ENCODE measurements at regions not wholly inside any gene's neighbourhood (a gene's known extent, or its start where the extent isn't known, plus 50 kb on each side); places are given as distances from the start of the nearest gene placed in this dataset.

GRCh38 chr4:151613290-151613689 is 147.5 kb downstream of the GATB start:
- Mint-ChIP-seq H3K36me3 (ENCODE audit: insufficient read depth) (no peaks in the 10 kb centered on the region), H3K27me3 (no peaks in the 10 kb centered on the region), H3K4me3 (ENCODE audit: low read depth) (no peak overlapping the region), H3K9me3 (ENCODE audit: low read depth) (no peaks in the 10 kb centered on the region), H3K4me1 (ENCODE audit: low read depth) (no peaks in the 10 kb centered on the region), H3K27ac (no peak overlapping the region)
- no peak for TF ChIP-seq CTCF (IDR thresholded peaks at IDR 0.05; ENCODE audit: unreplicated experiment)
- DNase-seq (ENCODE audit: low spot score, unreplicated experiment) = no peak

- H3K27me3 Mint-ChIP-seq = no peaks in the 10 kb centered on the region
- no peak overlapping the region for H3K4me3 Mint-ChIP-seq (ENCODE audit: low read depth)
- no peaks in the 10 kb centered on the region for H3K36me3 Mint-ChIP-seq (ENCODE audit: insufficient read depth)
- no peak overlapping the region for H3K27ac Mint-ChIP-seq
- no peak for TF ChIP-seq CTCF (IDR thresholded peaks at IDR 0.05; ENCODE audit: unreplicated experiment)
- no peaks in the 10 kb centered on the region for H3K9me3 Mint-ChIP-seq (ENCODE audit: low read depth)
- no peak for DNase-seq (ENCODE audit: low spot score, unreplicated experiment)
- no peaks in the 10 kb centered on the region for H3K4me1 Mint-ChIP-seq (ENCODE audit: low read depth)
Observed at GRCh38 chr4:151614561-151614960, 146.2 kb downstream of the GATB start.

- TF ChIP-seq CTCF (IDR thresholded peaks at IDR 0.05; ENCODE audit: unreplicated experiment) = no peak
- Mint-ChIP-seq H3K27me3 (no peaks in the 10 kb centered on the region), H3K36me3 (ENCODE audit: insufficient read depth) (no peaks in the 10 kb centered on the region), H3K4me3 (ENCODE audit: low read depth) (no peak overlapping the region), H3K4me1 (ENCODE audit: low read depth) (no peaks in the 10 kb centered on the region), H3K27ac (no peak overlapping the region), H3K9me3 (ENCODE audit: low read depth) (no peaks in the 10 kb centered on the region)
- no peak for DNase-seq (ENCODE audit: low spot score, unreplicated experiment)
Observed at GRCh38 chr4:151618858-151619257, 141.9 kb downstream of the GATB start.

GRCh38 chr4:151620066-151620465 is 140.7 kb downstream of the GATB start:
- no peaks in the 10 kb centered on the region for H3K4me1 Mint-ChIP-seq (ENCODE audit: low read depth)
- H3K27ac Mint-ChIP-seq = no peak overlapping the region
- H3K36me3 Mint-ChIP-seq (ENCODE audit: insufficient read depth) = no peaks in the 10 kb centered on the region
- no peaks in the 10 kb centered on the region for H3K9me3 Mint-ChIP-seq (ENCODE audit: low read depth)
- no peaks in the 10 kb centered on the region for H3K27me3 Mint-ChIP-seq
- DNase-seq (ENCODE audit: low spot score, unreplicated experiment) = no peak
- no peak overlapping the region for H3K4me3 Mint-ChIP-seq (ENCODE audit: low read depth)
- TF ChIP-seq CTCF (IDR thresholded peaks at IDR 0.05; ENCODE audit: unreplicated experiment) = no peak

Measured in progenitor cell of endocrine pancreas (in vitro differentiated cells).